ENCODE measurements at regions not wholly inside any gene's neighbourhood (a gene's known extent, or its start where the extent isn't known, plus 50 kb on each side); places are given as distances from the start of the nearest gene placed in this dataset.

DNA sequence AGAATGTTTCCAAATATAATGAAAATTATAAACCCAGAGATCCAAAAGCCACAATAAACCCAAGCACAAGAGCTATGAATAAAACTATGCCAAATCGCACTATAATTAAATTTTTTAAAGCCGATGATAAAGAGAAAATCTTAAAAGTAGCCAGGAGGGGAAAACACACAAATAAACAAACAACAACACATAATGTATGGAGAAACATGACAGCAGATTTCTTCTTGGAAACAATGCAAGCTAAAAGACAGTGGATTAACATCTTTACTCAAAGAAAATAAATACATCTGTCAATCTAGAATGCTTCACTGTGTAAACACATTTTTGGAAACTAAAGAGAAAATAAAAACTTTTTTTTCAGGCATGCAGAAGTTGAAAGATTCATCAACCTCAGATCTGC, 53.0 kb upstream of the SMOX start:
- DNase-seq (ENCODE audit: low spot score), result no peak

DNA sequence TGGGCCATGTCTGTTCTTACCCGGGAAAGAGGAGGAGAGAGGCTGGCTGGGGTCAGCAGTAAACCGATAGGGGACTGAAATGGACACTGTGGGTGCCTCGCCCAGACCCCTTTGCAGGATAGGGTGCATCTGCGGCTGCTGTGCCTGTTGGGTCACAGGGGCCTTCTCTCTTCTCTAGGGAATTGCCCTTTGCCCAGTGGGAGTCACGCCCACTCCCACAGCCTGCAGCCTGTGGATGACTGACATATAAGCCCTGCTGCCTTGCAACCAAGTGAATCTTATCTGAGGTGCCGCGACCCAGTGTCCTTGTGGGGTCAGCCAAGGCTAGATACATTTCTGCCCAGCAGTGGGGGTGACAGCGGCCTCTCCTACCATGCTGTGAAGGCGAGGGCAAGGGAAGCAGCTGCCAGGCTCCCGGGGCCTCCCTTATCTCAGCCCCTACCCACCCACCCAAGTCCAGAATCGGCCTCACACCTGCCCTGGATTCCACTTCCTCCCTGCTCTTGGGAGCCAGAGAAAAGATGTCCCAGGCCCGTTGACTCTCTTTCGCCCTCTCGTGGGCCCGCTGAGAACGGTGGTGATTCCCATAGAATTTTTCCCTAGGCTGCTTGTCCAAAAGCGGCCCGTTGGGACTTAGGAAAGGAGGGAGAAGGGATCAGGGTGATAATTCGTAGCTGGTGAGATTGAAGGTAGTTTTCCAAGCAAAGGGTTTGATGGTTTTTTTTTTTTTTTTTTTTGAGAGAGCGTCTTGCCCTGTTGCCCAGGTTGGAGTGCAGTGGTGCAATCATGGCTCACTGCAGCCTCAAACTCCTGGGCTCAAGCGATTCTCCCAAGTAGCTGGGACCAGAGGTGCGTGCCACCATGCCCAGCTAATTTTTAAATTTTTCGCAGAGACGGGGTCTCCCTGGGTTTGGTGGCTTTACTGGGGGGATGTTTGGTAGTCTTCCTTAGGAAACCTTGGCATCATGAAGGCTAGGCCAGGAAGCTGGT, 56.8 kb upstream of the SMOX start:
- DNase-seq (ENCODE audit: low spot score), result peak; percentile 71

- no peak for DNase-seq (ENCODE audit: low spot score)
These were observed 57.7 kb upstream of the SMOX start for GRCh38 chr20:4090756-4091489.

- DNase-seq (ENCODE audit: low spot score), result no peak
These were observed 58.7 kb upstream of the SMOX start for GRCh38 chr20:4089756-4090487.

GRCh38 chr20:4088766-4089165, 59.9 kb upstream of the SMOX start:
- DNase-seq (ENCODE audit: low spot score), result no peak

GRCh38 chr20:4087923-4088322, 60.7 kb upstream of the SMOX start:
- DNase-seq (ENCODE audit: low spot score), result no peak

- DNase-seq (ENCODE audit: low spot score), result no peak
These were observed 61.6 kb upstream of the SMOX start for GRCh38 chr20:4086771-4087687.

- no peak for DNase-seq (ENCODE audit: low spot score)
These were observed 63.9 kb upstream of the SMOX start for GRCh38 chr20:4084721-4085120.

DNA sequence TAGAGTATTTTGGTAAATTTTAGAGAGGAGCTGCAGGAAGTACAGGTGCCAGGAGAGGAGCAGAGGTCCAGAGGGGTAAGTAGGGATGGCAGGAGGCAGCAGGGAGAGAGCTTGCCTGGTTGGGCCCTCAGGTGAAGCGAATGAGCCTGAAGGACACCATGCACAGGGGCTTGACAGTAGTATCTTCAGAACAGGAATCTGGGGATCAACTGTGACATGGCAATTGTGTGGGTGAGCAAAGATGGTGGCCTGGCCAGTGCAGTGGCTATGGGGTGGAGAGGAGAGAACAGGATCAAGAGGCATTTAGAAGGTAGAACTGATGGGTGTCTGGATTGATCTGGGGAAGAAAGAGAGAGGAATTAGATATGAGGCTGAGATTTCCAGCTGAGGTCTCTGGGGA, 64.5 kb upstream of the SMOX start:
- DNase-seq (ENCODE audit: low spot score), result no peak

DNA sequence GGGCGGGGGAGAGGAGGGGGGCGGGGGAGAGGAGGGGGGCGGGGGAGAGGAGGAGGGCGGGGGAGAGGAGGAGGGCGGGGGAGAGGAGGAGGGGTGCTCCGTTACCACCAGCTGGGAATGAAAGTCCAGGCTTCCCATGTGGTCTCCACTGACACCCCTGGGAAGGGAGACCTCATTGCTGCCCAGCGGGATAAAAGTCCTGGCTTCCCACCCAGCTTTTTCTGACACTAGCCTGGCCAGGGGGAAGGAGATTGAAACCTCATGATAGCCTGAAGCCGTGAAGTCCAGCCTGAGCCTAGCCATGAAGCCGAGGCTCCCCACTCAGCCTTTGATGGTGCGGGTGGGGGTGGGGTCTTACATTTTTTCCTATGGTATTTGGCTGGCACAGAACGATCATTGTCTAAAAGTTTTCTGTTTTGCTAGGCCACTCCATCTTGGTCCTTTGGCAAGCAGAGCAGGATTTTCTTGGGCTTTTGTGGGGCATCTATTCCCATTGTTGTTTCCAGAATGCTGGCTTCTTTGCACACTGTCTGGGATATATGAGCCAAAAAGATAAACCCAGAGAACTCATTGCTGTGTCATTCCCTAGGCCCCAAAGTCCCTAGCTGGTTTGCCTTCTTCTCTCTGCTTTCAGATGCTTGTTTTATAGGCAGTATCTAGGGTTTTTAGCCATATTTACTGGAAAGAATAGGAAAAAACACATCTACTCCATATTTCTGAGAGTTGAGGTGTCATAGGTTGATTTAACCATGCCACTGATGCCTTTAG, 65.3 kb upstream of the SMOX start:
- peak; percentile 68 for DNase-seq (ENCODE audit: low spot score)

GRCh38 chr20:4082406-4083097, 66.1 kb upstream of the SMOX start:
- peak; percentile 86 for DNase-seq (ENCODE audit: low spot score)

DNA sequence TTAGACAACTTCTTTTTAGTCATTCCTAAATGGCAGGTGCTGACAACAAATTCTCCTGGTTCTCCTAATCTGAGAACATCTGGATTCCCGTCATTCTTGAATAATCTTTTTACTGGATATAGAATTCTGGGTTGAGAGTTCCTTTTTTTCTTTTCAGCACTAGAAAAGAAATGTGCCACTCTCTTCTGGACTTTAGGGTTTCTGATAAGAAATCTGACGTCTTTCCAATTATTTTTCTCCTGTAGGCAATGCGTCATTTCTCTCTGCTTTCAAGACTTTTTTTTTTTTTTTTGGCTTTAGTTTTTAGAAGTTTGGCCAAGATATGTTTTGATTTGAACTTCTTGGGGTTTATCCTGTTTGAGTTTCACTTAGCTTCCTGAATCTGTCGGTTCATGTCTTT, 66.1 kb upstream of the RNF24 start:
- peak; percentile 68 for DNase-seq (ENCODE audit: low spot score)

DNA sequence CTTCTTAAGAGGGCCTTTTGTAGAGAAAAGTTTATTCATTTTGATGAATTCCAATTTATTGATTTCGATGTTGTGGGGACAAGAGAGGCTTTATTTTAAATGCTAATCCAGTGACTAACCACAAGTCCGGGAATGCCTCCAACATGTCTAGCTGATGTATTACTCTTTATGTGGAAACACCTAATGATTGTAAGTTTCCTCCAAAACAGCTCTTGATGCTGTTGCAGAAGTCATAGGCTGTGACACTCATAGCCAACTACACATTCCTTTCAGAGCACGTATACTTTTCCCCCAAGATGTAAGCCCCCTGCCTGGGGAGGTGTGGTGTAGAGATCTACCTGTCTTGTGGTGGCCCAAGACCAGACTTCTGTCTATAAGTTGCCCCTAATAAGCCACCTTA, 61.3 kb upstream of the RNF24 start:
- no peak for DNase-seq (ENCODE audit: low spot score)

GRCh38 chr20:4076033-4076432, 60.7 kb upstream of the RNF24 start:
- no peak for DNase-seq (ENCODE audit: low spot score)

GRCh38 chr20:4074877-4075455, 59.6 kb upstream of the RNF24 start:
- DNase-seq (ENCODE audit: low spot score), result no peak

- no peak for DNase-seq (ENCODE audit: low spot score)
These were observed 58.7 kb upstream of the RNF24 start for GRCh38 chr20:4073852-4074741.

GRCh38 chr20:4071178-4071693, 55.9 kb upstream of the RNF24 start:
- no peak for DNase-seq (ENCODE audit: low spot score)

Data from hematopoietic multipotent progenitor cell treated with erythropoietin and hydrocortisone succinate and interleukin-3 and kit ligand, for 15 days (in vitro differentiated cells).